Testis (tissue), 2 donors: ENCODE measurements at regions not wholly inside any gene's neighbourhood (a gene's known extent, or its start where the extent isn't known, plus 50 kb on each side); places are given as distances from the start of the nearest gene placed in this dataset.

Experiments used
- DNase-seq: peaks from one replicate; pipeline ENCODE4 v3.0.0-alpha.2; 2019
- H3K27ac ChIP-seq, 2 donors: fragments of 200-600 bp; sonication (generic); one replicate each; pipeline ENCODE4 v1.5.1; 2019
- H3K27me3 ChIP-seq: fragments of 200-600 bp; sonication (generic); one replicate; pipeline ENCODE4 v1.5.1; 2019
- H3K36me3 ChIP-seq: fragments of 200-600 bp; sonication (generic); one replicate; pipeline ENCODE4 v1.5.1; 2017; ENCODE audit warnings: low read depth; ENCODE audit errors: missing control alignments
- H3K4me1 ChIP-seq: fragments of 200-600 bp; sonication (generic); one replicate; pipeline ENCODE4 v1.5.1; 2019
- H3K4me3 ChIP-seq, 2 donors: fragments of 200-600 bp; sonication (generic); one replicate each; pipeline ENCODE4 v1.5.1; 2017 to 2019
- H3K9me3 ChIP-seq: fragments of 200-600 bp; sonication (generic); one replicate; pipeline ENCODE4 v1.5.1; 2017
- CTCF ChIP-seq, 3 experiments: fragments of 450-650 bp in 2 of 3; fragments of 200-600 bp in 1 of 3; sonication (generic) in 1 of 3; IDR thresholded peaks; one replicate each; pipeline ENCODE4 v1.5.1; 2016 to 2019; ENCODE audit warnings: antibody characterized with exemption in 3 of 3, mild to moderate bottlenecking in 2 of 3, moderate library complexity in 1 of 3
- POLR2A ChIP-seq: fragments of 450-650 bp; IDR thresholded peaks from one replicate; pipeline ENCODE4 v1.6.1; 2017; ENCODE audit warnings: antibody characterized with exemption, mild to moderate bottlenecking, moderate library complexity
- WGBS, 2 donors: methylation state at CpG; one replicate each; pipeline ENCODE4 v1.1.5; 2018; 5-methylcytosine and 5-hydroxymethylcytosine counted together
- intact Hi-C: fragments of 100-400 bp; cut with DNase I; formaldehyde crosslinking; loops from one replicate; pipeline ENCODE4 v1.15.1; 2023; ENCODE audit warnings: low total_unique reads

GRCh38 chr2:6721395-6721794 is 144.3 kb downstream of the CMPK2 start:
- no peaks in the 10 kb centered on the region for H3K36me3 ChIP-seq
- H3K27ac ChIP-seq: no peak overlapping the region
- no peaks in the 10 kb centered on the region for H3K4me1 ChIP-seq
- no peaks in the 10 kb centered on the region for H3K27me3 ChIP-seq
- 90 to 94% methylated on average over 2 of the region's 2 CpGs for WGBS, 2 donors
- intact Hi-C loops: no loop called here
- no peaks in the 10 kb centered on the region for H3K9me3 ChIP-seq
- no peak for DNase-seq
- no peak overlapping the region for H3K4me3 ChIP-seq
- no peak for TF ChIP-seq CTCF (IDR thresholded peaks at IDR 0.05)
- TF ChIP-seq POLR2A: no peak

DNA sequence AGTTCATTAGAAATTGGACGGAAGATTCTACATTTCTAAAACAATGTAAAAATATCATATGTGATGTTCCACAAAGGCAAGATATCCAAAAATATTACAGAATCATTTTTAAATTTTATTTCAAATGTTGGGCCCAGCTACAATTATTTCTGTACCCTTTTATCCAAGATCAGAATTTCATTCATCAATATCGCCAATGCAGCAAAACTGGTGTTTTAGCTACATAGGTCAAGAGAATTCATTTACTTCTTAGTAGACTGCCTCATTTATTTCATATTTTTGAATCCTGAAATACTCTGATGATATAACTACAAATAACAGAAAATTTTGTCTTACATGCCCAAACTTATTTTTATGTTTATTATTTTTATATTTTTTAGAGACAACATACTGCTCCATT is 143.1 kb downstream of the CMPK2 start:
- intact Hi-C loops: no loop called here
- Histone ChIP-seq H3K4me3 (no peak overlapping the region), H3K9me3 (no peaks in the 10 kb centered on the region), H3K4me1 (no peaks in the 10 kb centered on the region), H3K27ac (no peak overlapping the region), H3K27me3 (no peaks in the 10 kb centered on the region), H3K36me3 (no peaks in the 10 kb centered on the region)
- TF ChIP-seq CTCF (IDR thresholded peaks at IDR 0.05): no peak
- TF ChIP-seq POLR2A: no peak
- no peak for DNase-seq
- 88 to 98% methylated on average over 2 of the region's 2 CpGs for WGBS, 2 donors

DNA sequence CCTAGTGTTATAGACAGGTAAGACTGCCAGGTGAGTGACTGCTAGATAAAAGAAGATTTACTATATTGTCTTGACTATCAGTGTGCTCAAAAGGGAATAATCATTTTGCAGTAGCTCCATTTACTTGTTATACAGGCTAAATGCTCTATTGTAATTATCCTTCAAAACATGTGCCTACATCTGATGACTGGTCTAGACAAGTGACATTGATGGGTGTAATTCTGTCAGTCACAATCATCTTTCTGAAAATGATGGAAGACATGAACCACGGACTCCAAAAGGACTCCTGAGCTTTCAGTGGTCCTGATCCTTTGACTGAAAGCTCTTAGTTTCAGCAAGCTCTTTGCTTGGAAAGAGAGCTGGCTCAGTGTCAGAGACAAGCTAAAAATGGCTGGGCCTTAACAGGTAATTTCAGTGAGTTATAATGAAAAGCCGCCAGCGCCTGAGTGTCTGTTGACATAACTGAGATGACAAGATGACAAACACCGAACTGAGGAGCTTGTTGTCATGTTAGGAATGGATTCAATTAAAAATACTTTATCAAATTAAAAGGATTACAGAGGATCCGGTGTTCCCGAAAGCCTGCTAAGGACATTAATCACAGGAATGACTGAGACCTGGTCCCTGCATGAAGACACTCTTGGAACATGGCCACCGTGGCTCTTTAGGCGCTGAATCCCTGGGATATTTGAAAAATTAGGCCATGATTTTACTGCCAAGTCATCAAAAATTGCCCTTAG is 141.7 kb downstream of the CMPK2 start:
- no peak for DNase-seq
- Histone ChIP-seq H3K27me3 (no peaks in the 10 kb centered on the region), H3K9me3 (no peaks in the 10 kb centered on the region), H3K4me1 (no peaks in the 10 kb centered on the region), H3K27ac (no peak overlapping the region), H3K4me3 (no peak overlapping the region), H3K36me3 (no peaks in the 10 kb centered on the region)
- WGBS, 2 donors: 84 to 88% methylated on average over 8 of the region's 8 CpGs
- intact Hi-C loops: no loop called here
- TF ChIP-seq CTCF (IDR thresholded peaks at IDR 0.05): no peak
- TF ChIP-seq POLR2A: no peak

- Histone ChIP-seq H3K27me3 (no peaks in the 10 kb centered on the region), H3K4me3 (no peak overlapping the region), H3K36me3 (no peaks in the 10 kb centered on the region), H3K4me1 (no peaks in the 10 kb centered on the region), H3K27ac (no peak overlapping the region), H3K9me3 (no peaks in the 10 kb centered on the region)
- intact Hi-C loops: no loop called here
- 70 to 76% methylated on average over 4 of the region's 4 CpGs for WGBS, 2 donors
- DNase-seq: no peak
- TF ChIP-seq CTCF (IDR thresholded peaks at IDR 0.05) (no peak), POLR2A (no peak)
These were observed 141.0 kb downstream of the CMPK2 start for GRCh38 chr2:6724605-6725140.

GRCh38 chr2:6728156-6728555 is 137.6 kb downstream of the CMPK2 start:
- intact Hi-C loops: no loop called here
- Histone ChIP-seq H3K4me1 (no peaks in the 10 kb centered on the region), H3K9me3 (no peaks in the 10 kb centered on the region), H3K27ac (no peak overlapping the region), H3K4me3 (no peak overlapping the region), H3K27me3 (no peaks in the 10 kb centered on the region), H3K36me3 (no peaks in the 10 kb centered on the region)
- no peak for TF ChIP-seq CTCF (IDR thresholded peaks at IDR 0.05)
- no peak for TF ChIP-seq POLR2A
- DNase-seq: no peak
- WGBS, 2 donors: 83 to 88% methylated on average over 5 of the region's 5 CpGs
